ENCODE measurements at regions not wholly inside any gene's neighbourhood (a gene's known extent, or its start where the extent isn't known, plus 50 kb on each side); places are given as distances from the start of the nearest gene placed in this dataset.

GRCh38 chr5:96093890-96094381 is 132.3 kb upstream of the ELL2 start:
- TF ChIP-seq CTCF (conservative IDR thresholded peaks at IDR 0.05; ENCODE audit: low read depth, low read length): no peak
- TF ChIP-seq EZH2 (IDR thresholded peaks at IDR 0.05; ENCODE audit: borderline replicate concordance, low read depth, low read length, poor library complexity, severe bottlenecking): no peak
